Mesenchymal stem cell (in vitro differentiated cells and primary cell): ENCODE measurements at regions not wholly inside any gene's neighbourhood (a gene's known extent, or its start where the extent isn't known, plus 50 kb on each side); places are given as distances from the start of the nearest gene placed in this dataset.

ENCODE experiments used
- DNase-seq: peaks from one replicate; pipeline ENCODE4 v3.0.0-alpha.2; 2013
- H2AFZ ChIP-seq: one replicate; pipeline ENCODE4 v1.6.1; 2013; ENCODE audit warnings: low read depth, mild to moderate bottlenecking, control low read depth, inconsistent platforms, low read length, moderate library complexity
- H2AK5ac ChIP-seq: 2 replicates; pipeline ENCODE4 v1.6.1; 2013; ENCODE audit warnings: low read length, moderate library complexity, mild to moderate bottlenecking, inconsistent platforms; ENCODE audit not compliant: severe bottlenecking
- H2BK120ac ChIP-seq: one replicate; pipeline ENCODE4 v1.6.1; 2013; ENCODE audit warnings: low read depth, mild to moderate bottlenecking, inconsistent platforms, low read length, moderate library complexity
- H2BK12ac ChIP-seq, 2 experiments: one replicate each; pipeline ENCODE4 v1.6.1; 2013; ENCODE audit warnings: inconsistent platforms in 2 of 2, low read length in 2 of 2, mild to moderate bottlenecking in 2 of 2, moderate library complexity in 2 of 2, control low read depth in 1 of 2
- H2BK15ac ChIP-seq: one replicate; pipeline ENCODE4 v1.6.1; 2013; ENCODE audit warnings: mild to moderate bottlenecking, low read depth, inconsistent platforms; ENCODE audit not compliant: poor library complexity, severe bottlenecking
- H2BK5ac ChIP-seq: 2 replicates; pipeline ENCODE4 v1.6.1; 2013; ENCODE audit warnings: low read depth, mild to moderate bottlenecking, low read length, control low read depth, inconsistent platforms; ENCODE audit not compliant: poor library complexity, severe bottlenecking
- H3K14ac ChIP-seq, 2 experiments: one replicate each; pipeline ENCODE4 v1.6.1; 2013; ENCODE audit warnings: inconsistent platforms in 2 of 2, low read length in 2 of 2, control low read depth in 1 of 2, mild to moderate bottlenecking in 1 of 2, moderate library complexity in 1 of 2
- H3K18ac ChIP-seq, 2 experiments: one replicate each; pipeline ENCODE4 v1.6.1; 2013; ENCODE audit warnings: inconsistent platforms in 2 of 2, low read length in 2 of 2, control low read depth in 1 of 2, low read depth in 1 of 2, mild to moderate bottlenecking in 1 of 2
- H3K23ac ChIP-seq, 2 experiments: one replicate each; pipeline ENCODE4 v1.6.1; 2013; ENCODE audit warnings: inconsistent platforms in 2 of 2, low read length in 2 of 2, mild to moderate bottlenecking in 2 of 2, moderate library complexity in 2 of 2, control low read depth in 1 of 2
- H3K27ac ChIP-seq: 2 replicates; pipeline ENCODE4 v1.5.1; 2013; ENCODE audit warnings: mild to moderate bottlenecking, moderate library complexity, low read length, control low read depth, inconsistent platforms; ENCODE audit not compliant: poor library complexity, severe bottlenecking
- H3K27me3 ChIP-seq, 2 experiments: 2 replicates each; pipeline versions ENCODE4 v1.6.1 to v1.7.0; 2013; ENCODE audit warnings: low read length in 2 of 2, mild to moderate bottlenecking in 2 of 2, moderate library complexity in 2 of 2, control low read depth in 1 of 2, inconsistent platforms in 1 of 2; ENCODE audit not compliant: control insufficient read depth in 1 of 2, insufficient read depth in 1 of 2
- H3K36me3 ChIP-seq, 2 experiments: 2 replicates each; pipeline versions ENCODE4 v1.6.1 to v1.7.0; 2013; ENCODE audit warnings: low read length in 2 of 2, control low read depth in 1 of 2, inconsistent platforms in 1 of 2, low read depth in 1 of 2, mild to moderate bottlenecking in 1 of 2; ENCODE audit not compliant: insufficient read depth in 2 of 2, control insufficient read depth in 1 of 2
- H3K4ac ChIP-seq, 2 experiments: one replicate each; pipeline ENCODE4 v1.6.1; 2013; ENCODE audit warnings: inconsistent platforms in 2 of 2, low read length in 2 of 2, mild to moderate bottlenecking in 2 of 2, moderate library complexity in 2 of 2, control low read depth in 1 of 2, low read depth in 1 of 2
- H3K4me1 ChIP-seq: 2 replicates; pipeline ENCODE4 v1.6.1; 2013; ENCODE audit warnings: low read depth, low read length, control low read depth; ENCODE audit not compliant: control insufficient read depth, insufficient read depth
- H3K4me2 ChIP-seq: 2 replicates; pipeline ENCODE4 v1.6.1; 2013; ENCODE audit warnings: low read length, mild to moderate bottlenecking, inconsistent platforms; ENCODE audit not compliant: poor library complexity, severe bottlenecking
- H3K4me3 ChIP-seq, 2 experiments: 2 replicates each; pipeline versions ENCODE4 v1.5.1 to v1.7.0; 2013; ENCODE audit warnings: low read length in 2 of 2, mild to moderate bottlenecking in 2 of 2, control low read depth in 1 of 2, low read depth in 1 of 2; ENCODE audit not compliant: insufficient read depth in 1 of 2
- H3K79me1 ChIP-seq: replicated peaks from 2 replicates; pipeline ENCODE4 v1.6.1; 2013; ENCODE audit warnings: mild to moderate bottlenecking, control low read depth, low read length, inconsistent platforms; ENCODE audit not compliant: poor library complexity, severe bottlenecking
- H3K9ac ChIP-seq: 2 replicates; pipeline ENCODE4 v1.7.0; 2013; ENCODE audit warnings: mild to moderate bottlenecking, low read length, moderate library complexity
- H3K9me3 ChIP-seq: 2 replicates; pipeline ENCODE4 v1.7.0; 2013; ENCODE audit warnings: mild to moderate bottlenecking, low read length; ENCODE audit not compliant: control insufficient read depth
- H4K8ac ChIP-seq: one replicate; pipeline ENCODE4 v1.6.1; 2013; ENCODE audit warnings: inconsistent platforms, mild to moderate bottlenecking, low read length, moderate library complexity
- H4K91ac ChIP-seq: one replicate; pipeline ENCODE4 v1.6.1; 2013; ENCODE audit warnings: mild to moderate bottlenecking, low read length, inconsistent platforms
- WGBS: methylation state at CpG from one replicate; pipeline ENCODE4 v1.1.7; 2013; ENCODE audit warnings: mixed read lengths; 5-methylcytosine and 5-hydroxymethylcytosine counted together

GRCh38 chr13:97715763-97716162 is 237.7 kb upstream of the IPO5 start:
- no peak overlapping the region for H2AK5ac ChIP-seq

GRCh38 chr13:97716746-97717145 is 236.7 kb upstream of the IPO5 start:
- Histone ChIP-seq H2AK5ac (no peak overlapping the region), H3K14ac (no peak overlapping the region), H4K91ac (no peak overlapping the region), H3K36me3 (no peaks in the 10 kb centered on the region), H3K79me1 (no peaks in the 10 kb centered on the region), H3K9ac (no peak overlapping the region), H3K18ac (no peak overlapping the region), H2BK12ac (no peak overlapping the region), H3K23ac (no peak overlapping the region), H3K4me1 (no peaks in the 10 kb centered on the region), H3K9me3 (no peaks in the 10 kb centered on the region), H2BK5ac (no peak overlapping the region), H2BK15ac (no peak overlapping the region), H3K27ac (no peak overlapping the region), H3K4ac (no peak overlapping the region), H2BK120ac (no peak overlapping the region), H2AFZ (no peak overlapping the region), H3K4me2 (no peak overlapping the region), H4K8ac (no peak overlapping the region), H3K27me3 (no peaks in the 10 kb centered on the region), H3K4me3 (no peak overlapping the region)
- WGBS: 79% methylated on average over 2 of the region's 2 CpGs
- no peak for DNase-seq

More at GRCh38 chr13:97715763-97716162, 237.7 kb upstream of the IPO5 start:
- H4K8ac ChIP-seq: no peak overlapping the region
- no peak overlapping the region for H3K9ac ChIP-seq
- H3K9me3 ChIP-seq: no peaks in the 10 kb centered on the region
- H2AFZ ChIP-seq: no peak overlapping the region
- H2BK5ac ChIP-seq: no peak overlapping the region
- H2BK15ac ChIP-seq: no peak overlapping the region
- no peak overlapping the region for H3K27ac ChIP-seq
- DNase-seq: no peak
- H3K14ac ChIP-seq: no peak overlapping the region
- no peaks in the 10 kb centered on the region for H3K36me3 ChIP-seq
- H3K79me1 ChIP-seq: no peaks in the 10 kb centered on the region
- no peak overlapping the region for H2BK120ac ChIP-seq
- no peak overlapping the region for H3K4ac ChIP-seq
- H3K23ac ChIP-seq: no peak overlapping the region
- H3K4me1 ChIP-seq: no peaks in the 10 kb centered on the region
- H3K4me2 ChIP-seq: no peak overlapping the region
- no peak overlapping the region for H4K91ac ChIP-seq
- no peak overlapping the region for H3K4me3 ChIP-seq
- no peaks in the 10 kb centered on the region for H3K27me3 ChIP-seq
- H2BK12ac ChIP-seq: no peak overlapping the region
- no peak overlapping the region for H3K18ac ChIP-seq

- Histone ChIP-seq H3K4me2 (no peak overlapping the region), H3K36me3 (no peaks in the 10 kb centered on the region), H2BK15ac (no peak overlapping the region), H2AFZ (no peak overlapping the region), H2BK12ac (no peak overlapping the region), H3K27ac (no peak overlapping the region), H3K79me1 (no peaks in the 10 kb centered on the region), H4K8ac (no peak overlapping the region), H2AK5ac (no peak overlapping the region), H3K4ac (no peak overlapping the region), H3K9ac (no peak overlapping the region), H3K27me3 (no peaks in the 10 kb centered on the region), H3K18ac (no peak overlapping the region), H3K9me3 (no peaks in the 10 kb centered on the region), H3K23ac (no peak overlapping the region), H4K91ac (no peak overlapping the region), H3K14ac (no peak overlapping the region), H3K4me1 (no peaks in the 10 kb centered on the region), H3K4me3 (no peak overlapping the region), H2BK5ac (no peak overlapping the region), H2BK120ac (no peak overlapping the region)
- WGBS: 65% methylated on average over 3 of the region's 3 CpGs
- DNase-seq: peak; percentile 12
Measured at GRCh38 chr13:97719736-97720135, 233.7 kb upstream of the IPO5 start.

- Histone ChIP-seq H3K9ac (no peak overlapping the region), H2BK5ac (no peak overlapping the region), H3K4me1 (no peaks in the 10 kb centered on the region), H3K4me2 (no peak overlapping the region), H3K4ac (no peak overlapping the region), H3K4me3 (no peak overlapping the region), H4K8ac (no peak overlapping the region), H2BK15ac (no peak overlapping the region), H3K27ac (no peak overlapping the region), H3K18ac (no peak overlapping the region), H3K23ac (no peak overlapping the region), H3K36me3 (no peaks in the 10 kb centered on the region), H2AFZ (no peak overlapping the region), H2BK12ac (no peak overlapping the region), H2AK5ac (no peak overlapping the region), H3K9me3 (no peaks in the 10 kb centered on the region), H4K91ac (no peak overlapping the region), H3K27me3 (no peaks in the 10 kb centered on the region), H3K79me1 (no peaks in the 10 kb centered on the region), H3K14ac (no peak overlapping the region), H2BK120ac (no peak overlapping the region)
- DNase-seq: no peak
- 87% methylated on average over 3 of the region's 4 CpGs for WGBS
Measured at GRCh38 chr13:97720896-97721295, 232.6 kb upstream of the IPO5 start.
